CD4-positive, CD25-positive, alpha-beta regulatory T cell (primary cell): ENCODE measurements at regions not wholly inside any gene's neighbourhood (a gene's known extent, or its start where the extent isn't known, plus 50 kb on each side); places are given as distances from the start of the nearest gene placed in this dataset.
"Not testable (repeated sequence)": the region's sequence is repeated elsewhere in the genome, so short reads cannot be mapped to it uniquely, and the experiment has no call there.

Experiments used
- ATAC-seq, 2 donors: fragments of 150-1000 bp; cut with Tn5 transposase; one replicate each; pipeline ENCODE4 v1.10.0; 2021; ENCODE audit warnings: low read depth in 2 of 2, moderate number of reproducible peaks in 2 of 2, moderate library complexity in 1 of 2
- DNase-seq, 3 donors: peaks; one replicate each; pipeline versions ENCODE4 v3.0.0 to v3.0.0-alpha.2; 2012 to 2022; ENCODE audit warnings: mixed read lengths in 1 of 3
- H3K27ac ChIP-seq: one replicate; pipeline ENCODE4 v1.7.0; 2013; ENCODE audit warnings: mild to moderate bottlenecking, low read length; ENCODE audit not compliant: insufficient read depth, poor library complexity, severe bottlenecking
- H3K27me3 ChIP-seq: one replicate; pipeline ENCODE4 v1.7.0; 2013; ENCODE audit warnings: low read length; ENCODE audit not compliant: control insufficient read depth, insufficient read depth
- H3K36me3 ChIP-seq: one replicate; pipeline ENCODE4 v1.7.0; 2013; ENCODE audit warnings: mild to moderate bottlenecking, low read length, moderate library complexity; ENCODE audit not compliant: control insufficient read depth, insufficient read depth
- H3K4me1 ChIP-seq: 2 replicates; pipeline ENCODE4 v1.7.0; 2013; ENCODE audit warnings: mild to moderate bottlenecking, low read length; ENCODE audit not compliant: insufficient read depth, control insufficient read depth, poor library complexity, severe bottlenecking
- H3K4me3 ChIP-seq: one replicate; pipeline ENCODE4 v1.7.0; 2013; ENCODE audit warnings: low read depth, mild to moderate bottlenecking, low read length, moderate library complexity
- H3K9me3 ChIP-seq, 2 experiments: 1 replicate in 1 of 2; 2 replicates in 1 of 2; pipeline ENCODE4 v1.7.0; 2013; ENCODE audit warnings: low read length in 2 of 2, mild to moderate bottlenecking in 1 of 2, moderate library complexity in 1 of 2; ENCODE audit not compliant: control insufficient read depth in 2 of 2
- H3K27ac Mint-ChIP-seq, 3 donors: one replicate each; pipeline ENCODE4 v1.8.0; 2020 to 2022; ENCODE audit warnings: mild to moderate bottlenecking in 3 of 3, mixed read lengths in 3 of 3, moderate library complexity in 2 of 3
- H3K27me3 Mint-ChIP-seq: one replicate; pipeline ENCODE4 v1.8.0; 2022; ENCODE audit warnings: mild to moderate bottlenecking, mixed read lengths
- H3K36me3 Mint-ChIP-seq: one replicate; pipeline ENCODE4 v1.8.0; 2020; ENCODE audit warnings: mixed read lengths
- H3K4me1 Mint-ChIP-seq, 4 donors: one replicate each; pipeline ENCODE4 v1.8.0; 2020 to 2022; ENCODE audit warnings: mixed read lengths in 4 of 4, mild to moderate bottlenecking in 1 of 4
- H3K4me3 Mint-ChIP-seq, 4 donors: one replicate each; pipeline ENCODE4 v1.8.0; 2020 to 2022; ENCODE audit warnings: mild to moderate bottlenecking in 4 of 4, mixed read lengths in 4 of 4, moderate library complexity in 3 of 4
- H3K9me3 Mint-ChIP-seq, 7 donors: one replicate each; pipeline ENCODE4 v1.8.0; 2020 to 2022; ENCODE audit warnings: mixed read lengths in 7 of 7, mild to moderate bottlenecking in 3 of 7, moderate library complexity in 2 of 7

DNA sequence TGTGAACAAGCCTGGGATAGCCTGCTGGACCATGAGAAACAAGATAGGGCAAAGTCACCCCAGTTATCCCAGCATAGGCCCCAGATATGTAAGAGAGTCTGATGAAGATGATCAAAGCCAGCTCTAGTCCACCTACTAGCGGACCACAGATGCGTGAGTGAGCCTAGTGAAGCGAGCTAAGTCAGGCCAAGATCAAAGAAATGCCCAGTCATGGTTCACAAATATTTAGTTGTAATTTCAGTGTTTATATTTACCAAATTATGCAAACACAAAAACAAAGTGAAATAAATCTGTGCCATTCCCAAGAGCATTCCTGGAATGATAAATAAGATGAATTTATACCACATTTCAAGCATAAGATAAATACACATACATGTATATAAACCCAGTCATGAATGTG is 308.1 kb upstream of the CTNNB1 start:
- Mint-ChIP-seq H3K4me3 (no peak overlapping the region), H3K4me1 (no peaks in the 10 kb centered on the region), H3K9me3 (peaks cover 0 to 3% (median 0%) of the 10 kb centered on the region in 7 donors), H3K27ac (no peak overlapping the region), H3K27me3 (peaks cover 5% of the 10 kb centered on the region), H3K36me3 (no peaks in the 10 kb centered on the region)
- ATAC-seq (no peak), DNase-seq (no peak)
- H3K36me3 ChIP-seq: no peaks in the 10 kb centered on the region
- no peak overlapping the region for H3K4me3 ChIP-seq
- no peak overlapping the region for H3K27ac ChIP-seq
- no peaks in the 10 kb centered on the region for H3K27me3 ChIP-seq
- no peaks in the 10 kb centered on the region for H3K4me1 ChIP-seq
- no peaks in the 10 kb centered on the region for H3K9me3 ChIP-seq

DNA sequence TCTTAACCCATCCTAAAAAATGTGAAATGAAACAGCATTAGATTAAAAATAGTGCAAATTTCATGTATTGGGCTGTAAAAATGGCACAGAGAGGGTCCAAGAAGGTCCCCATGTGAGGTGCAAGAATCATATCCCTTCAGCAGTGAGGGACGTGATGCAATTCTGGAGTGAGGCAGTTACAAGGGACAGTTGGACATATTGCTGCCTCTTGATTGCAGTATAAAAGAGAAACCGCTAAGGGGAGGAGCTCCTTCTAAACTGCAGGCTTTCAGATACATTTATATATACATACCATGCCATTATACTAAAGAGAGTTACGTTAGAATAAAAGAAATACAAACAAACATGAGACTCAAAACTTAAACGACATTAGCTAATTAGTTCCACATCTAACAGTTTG is 304.2 kb upstream of the CTNNB1 start:
- Mint-ChIP-seq H3K9me3 (peaks cover 0 to 2% (median 0%) of the 10 kb centered on the region in 7 donors), H3K27me3 (peaks cover 5% of the 10 kb centered on the region), H3K36me3 (no peaks in the 10 kb centered on the region), H3K27ac (no peak overlapping the region), H3K4me3 (no peak overlapping the region), H3K4me1 (no peaks in the 10 kb centered on the region)
- Histone ChIP-seq H3K9me3 (no peaks in the 10 kb centered on the region), H3K4me3 (no peak overlapping the region), H3K36me3 (no peaks in the 10 kb centered on the region), H3K27ac (no peak overlapping the region), H3K27me3 (no peaks in the 10 kb centered on the region), H3K4me1 (no peaks in the 10 kb centered on the region)
- DNase-seq: no peak
- ATAC-seq: no peak

DNA sequence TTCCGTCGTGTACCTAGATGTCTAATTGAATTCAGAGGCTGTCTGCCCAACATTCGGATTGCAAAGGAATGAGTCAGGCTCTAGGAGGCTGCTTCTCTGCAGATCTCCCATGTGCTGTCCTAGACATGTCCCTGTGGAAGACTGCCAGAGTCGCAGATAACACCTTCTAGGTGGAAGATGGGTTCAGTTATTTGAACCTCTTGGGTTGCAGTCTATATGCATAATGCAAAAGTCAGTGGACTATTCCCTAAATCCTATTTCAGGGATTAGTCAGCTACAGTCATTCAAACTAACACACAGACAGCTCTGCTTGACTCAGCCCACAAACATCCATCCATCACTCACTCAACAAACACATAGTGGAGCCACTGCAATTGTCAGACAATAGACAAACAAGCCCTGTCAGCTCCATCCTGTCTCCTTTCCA is 300.0 kb upstream of the CTNNB1 start:
- H3K4me3 ChIP-seq: no peak overlapping the region
- Mint-ChIP-seq H3K9me3 (peaks cover 0 to 3% (median 0%) of the 10 kb centered on the region in 7 donors), H3K27me3 (no peaks in the 10 kb centered on the region), H3K4me3 (no peak overlapping the region), H3K27ac (no peak overlapping the region), H3K4me1 (no peaks in the 10 kb centered on the region), H3K36me3 (no peaks in the 10 kb centered on the region)
- no peak for DNase-seq
- H3K4me1 ChIP-seq: no peaks in the 10 kb centered on the region
- no peaks in the 10 kb centered on the region for H3K36me3 ChIP-seq
- H3K27me3 ChIP-seq: no peaks in the 10 kb centered on the region
- no peaks in the 10 kb centered on the region for H3K9me3 ChIP-seq
- no peak overlapping the region for H3K27ac ChIP-seq
- no peak for ATAC-seq

DNA sequence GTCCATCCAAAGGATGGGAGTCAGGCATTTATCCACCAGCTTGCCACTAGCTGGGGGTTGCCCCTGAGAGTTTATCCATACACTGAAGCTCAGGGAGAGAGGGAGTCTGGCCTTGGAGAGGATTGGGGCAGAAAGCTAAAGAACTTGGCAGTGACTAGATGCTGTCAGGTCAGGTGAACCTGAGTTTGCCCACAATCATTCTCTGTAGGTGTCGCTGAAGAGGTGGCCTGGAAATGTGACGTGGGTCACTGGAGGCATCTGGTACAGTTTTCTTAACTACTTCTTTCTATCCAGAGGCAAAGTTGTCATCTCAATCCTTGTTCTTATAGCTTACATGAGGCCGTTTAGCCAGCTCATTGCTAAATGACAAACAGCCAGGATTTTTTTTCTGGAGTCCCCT is 298.0 kb upstream of the CTNNB1 start:
- Mint-ChIP-seq H3K4me3 (no peak overlapping the region), H3K27me3 (no peaks in the 10 kb centered on the region), H3K4me1 (no peaks in the 10 kb centered on the region), H3K27ac (no peak overlapping the region), H3K36me3 (no peaks in the 10 kb centered on the region), H3K9me3 (peaks cover 0 to 3% (median 0%) of the 10 kb centered on the region in 7 donors)
- Histone ChIP-seq H3K4me3 (no peak overlapping the region), H3K9me3 (no peaks in the 10 kb centered on the region), H3K4me1 (no peaks in the 10 kb centered on the region), H3K27ac (no peak overlapping the region), H3K36me3 (no peaks in the 10 kb centered on the region), H3K27me3 (no peaks in the 10 kb centered on the region)
- no peak for ATAC-seq
- no peak for DNase-seq

DNA sequence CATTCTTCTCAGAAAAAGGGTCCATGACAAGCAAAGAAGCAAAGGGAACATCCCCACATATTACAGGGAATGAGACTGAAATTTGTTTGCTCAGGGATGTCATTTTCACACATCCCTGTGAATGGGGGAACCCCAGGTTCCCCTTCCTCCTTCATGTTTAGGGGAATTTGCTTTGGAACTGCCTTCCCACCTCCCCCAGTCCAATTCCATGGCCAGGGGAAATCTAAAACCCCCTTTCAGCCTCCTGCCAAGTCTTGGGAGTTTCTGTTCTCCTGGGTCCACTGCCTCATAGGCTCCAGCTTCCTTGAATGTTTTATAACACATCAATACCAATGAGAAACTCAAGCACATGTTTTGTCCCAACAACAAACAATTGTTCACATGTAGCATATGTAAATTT is 297.5 kb upstream of the CTNNB1 start:
- DNase-seq (no peak), ATAC-seq (no peak)
- Histone ChIP-seq H3K9me3 (no peaks in the 10 kb centered on the region), H3K27ac (no peak overlapping the region), H3K4me1 (no peaks in the 10 kb centered on the region), H3K4me3 (no peak overlapping the region), H3K36me3 (no peaks in the 10 kb centered on the region), H3K27me3 (no peaks in the 10 kb centered on the region)
- Mint-ChIP-seq H3K9me3 (peaks cover 0 to 3% (median 0%) of the 10 kb centered on the region in 7 donors), H3K27me3 (no peaks in the 10 kb centered on the region), H3K36me3 (no peaks in the 10 kb centered on the region), H3K27ac (no peak overlapping the region), H3K4me1 (no peaks in the 10 kb centered on the region), H3K4me3 (no peak overlapping the region)

DNA sequence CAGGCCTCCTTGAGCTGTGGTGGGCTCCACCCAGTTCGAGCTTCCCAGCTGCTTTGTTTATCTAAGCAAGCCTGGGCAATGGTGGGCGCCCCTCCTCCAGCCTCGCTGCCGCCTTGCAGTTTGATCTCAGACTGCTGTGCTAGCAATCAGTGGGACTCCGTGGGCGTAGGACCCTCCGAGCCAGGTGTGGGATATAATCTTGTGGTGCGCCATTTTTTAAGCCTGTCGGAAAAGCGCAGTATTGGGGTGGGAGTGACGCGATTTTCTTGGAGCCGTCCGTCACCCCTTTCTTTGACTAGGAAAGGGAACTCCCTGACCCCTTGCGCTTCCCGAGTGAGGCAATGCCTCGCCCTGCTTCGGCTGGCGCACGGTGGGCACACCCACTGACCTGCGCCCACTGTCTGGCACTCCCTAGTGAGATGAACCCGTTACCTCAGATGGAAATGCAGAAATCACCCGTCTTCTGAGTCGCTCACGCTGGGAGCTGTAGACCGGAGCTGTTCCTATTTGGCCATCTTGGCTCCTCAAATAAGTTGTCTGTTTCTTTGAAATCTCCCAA is 291.3 kb upstream of the CTNNB1 start:
- H3K4me3 Mint-ChIP-seq, H3K4me1 Mint-ChIP-seq, ATAC-seq, H3K4me3 ChIP-seq, DNase-seq, H3K36me3 Mint-ChIP-seq, H3K27me3 ChIP-seq, H3K27ac Mint-ChIP-seq, H3K4me1 ChIP-seq, H3K27ac ChIP-seq, H3K9me3 ChIP-seq, H3K9me3 Mint-ChIP-seq, H3K36me3 ChIP-seq: not testable (repeated sequence)
- peaks cover 11% of the 10 kb centered on the region for H3K27me3 Mint-ChIP-seq

DNA sequence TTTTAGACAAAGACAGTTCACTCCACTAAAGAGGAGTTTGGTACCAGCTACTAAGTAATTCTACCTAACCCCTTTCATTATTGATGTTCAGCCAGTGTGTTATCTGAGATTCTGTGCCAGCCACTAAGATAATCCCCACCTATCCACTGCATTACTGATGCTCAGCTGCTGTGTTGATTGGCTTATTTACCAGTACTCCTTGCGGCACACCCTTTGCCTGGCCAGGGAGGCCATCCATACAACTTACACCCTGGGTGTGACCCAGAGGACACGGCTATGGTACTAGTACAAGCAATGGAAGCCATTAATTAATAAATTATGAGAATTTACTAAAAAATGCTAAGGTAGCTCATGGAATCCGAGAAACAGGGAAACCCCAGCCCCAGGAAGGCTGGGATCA is 290.7 kb upstream of the CTNNB1 start:
- Histone ChIP-seq H3K4me1 (no peaks in the 10 kb centered on the region), H3K36me3 (no peaks in the 10 kb centered on the region), H3K27ac (no peak overlapping the region), H3K4me3 (no peak overlapping the region), H3K27me3 (no peaks in the 10 kb centered on the region), H3K9me3 (no peaks in the 10 kb centered on the region)
- DNase-seq (no peak), ATAC-seq (no peak)
- Mint-ChIP-seq H3K27me3 (peaks cover 11% of the 10 kb centered on the region), H3K4me1 (no peaks in the 10 kb centered on the region), H3K27ac (no peak overlapping the region), H3K4me3 (no peak overlapping the region), H3K9me3 (peaks cover 0 to 4% (median 1%) of the 10 kb centered on the region in 7 donors), H3K36me3 (no peaks in the 10 kb centered on the region)

DNA sequence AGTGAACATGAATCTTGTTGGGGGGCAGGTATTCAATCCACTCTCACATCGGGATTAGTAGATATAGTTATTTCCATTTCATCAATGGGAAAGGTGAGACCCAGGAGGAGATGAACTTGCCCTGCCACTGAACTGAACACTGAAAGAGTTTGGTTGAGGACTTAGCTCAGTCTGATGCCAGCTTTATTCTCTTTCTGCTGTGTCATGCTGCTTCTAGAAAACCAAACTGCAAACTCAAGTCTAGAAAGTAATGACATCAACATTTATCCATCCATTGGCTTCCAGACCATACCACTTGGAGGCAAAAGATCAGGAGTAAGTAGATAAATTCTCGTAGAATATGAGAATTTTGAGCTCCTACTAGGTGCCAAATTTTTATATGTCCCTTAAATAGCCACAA is 288.0 kb upstream of the CTNNB1 start:
- no peaks in the 10 kb centered on the region for H3K4me1 ChIP-seq
- no peaks in the 10 kb centered on the region for H3K4me1 Mint-ChIP-seq
- H3K36me3 Mint-ChIP-seq: no peaks in the 10 kb centered on the region
- H3K4me3 ChIP-seq: no peak overlapping the region
- H3K27me3 ChIP-seq: no peaks in the 10 kb centered on the region
- peaks cover 11% of the 10 kb centered on the region for H3K27me3 Mint-ChIP-seq
- H3K36me3 ChIP-seq: no peaks in the 10 kb centered on the region
- DNase-seq (no peak), ATAC-seq (no peak)
- no peaks in the 10 kb centered on the region for H3K9me3 ChIP-seq
- H3K4me3 Mint-ChIP-seq: no peak overlapping the region
- no peak overlapping the region for H3K27ac ChIP-seq
- H3K9me3 Mint-ChIP-seq: peaks cover 0 to 4% (median 0%) of the 10 kb centered on the region in 7 donors
- H3K27ac Mint-ChIP-seq: no peak overlapping the region
